ENCODE measurements at regions not wholly inside any gene's neighbourhood (a gene's known extent, or its start where the extent isn't known, plus 50 kb on each side); places are given as distances from the start of the nearest gene placed in this dataset.

DNA sequence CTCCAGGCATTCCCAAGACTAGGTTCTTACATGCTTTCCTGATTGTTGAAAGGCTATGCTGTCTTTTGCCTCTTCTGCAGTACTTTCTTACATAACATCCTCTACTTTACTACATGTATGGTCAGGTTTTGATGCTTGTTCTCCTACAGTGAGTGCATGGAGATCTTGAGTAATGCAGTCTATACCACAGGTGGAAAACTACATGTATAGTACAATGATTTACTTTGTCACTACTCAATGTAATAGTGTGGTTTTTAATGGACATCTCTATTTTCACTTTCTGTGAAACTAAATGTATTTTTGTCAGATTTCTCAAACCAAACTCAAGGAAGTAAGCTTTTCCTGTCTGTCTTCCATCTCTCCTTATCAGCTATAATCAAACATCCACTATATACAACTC lies 657.0 kb downstream of the TUSC7 start:
- H3K36me3 ChIP-seq (ENCODE audit: control insufficient read depth, insufficient read depth, low read length): no peaks in the 10 kb centered on the region
- no peak overlapping the region for H3K4me3 ChIP-seq
- H3K4me1 ChIP-seq (replicated peaks in 1 of 2; ENCODE audit: control insufficient read depth in 2 of 2, insufficient read depth in 2 of 2, low read length in 2 of 2): no peaks in the 10 kb centered on the region
- H3K27me3 ChIP-seq (ENCODE audit: control insufficient read depth in 2 of 2, insufficient read depth in 2 of 2, low read length in 2 of 2): no peaks in the 10 kb centered on the region
- H2AFZ ChIP-seq (ENCODE audit: low read depth, low read length): no peak overlapping the region
- in situ Hi-C loops (cut with MboI): no loop called here
- H3K9me3 ChIP-seq (replicated peaks; ENCODE audit: control insufficient read depth, insufficient read depth, low read depth, low read length): no peaks in the 10 kb centered on the region
- FAIRE-seq (no peak), DNase-seq (ENCODE audit: extremely low read depth in 1 of 4, low spot score in 3 of 4) (no peak), ATAC-seq (no peak)
- H3K4me2 ChIP-seq (ENCODE audit: insufficient read depth, low read length): no peak overlapping the region
- intact Hi-C loops (cut with micrococcal nuclease): no loop called here
- H3K9ac ChIP-seq (ENCODE audit: insufficient read depth in 1 of 2, low read depth in 2 of 2, low read length in 2 of 2): no peak overlapping the region
- no TSS peak for BruUV-seq (replicated peaks)
- TF ChIP-seq MEF2D (tag; conservative IDR thresholded peaks at IDR 0.05; ENCODE audit: low read depth) (no peak), RBM15 (IDR thresholded peaks at IDR 0.05; ENCODE audit: insufficient read depth, low read length) (no peak)
- H3K79me2 ChIP-seq (ENCODE audit: control insufficient read depth, insufficient read depth, low read length): no peaks in the 10 kb centered on the region
- no peak overlapping the region for H3K27ac ChIP-seq (ENCODE audit: extremely low read depth, low read depth, low read length)
- ChIA-PET CTCF (ENCODE audit: low intra/inter-chr PET ratio) (no interaction called here), POLR2A (no interaction called here)
- H3K9me1 ChIP-seq (ENCODE audit: control insufficient read depth, insufficient read depth, low read length): no peaks in the 10 kb centered on the region
- no peaks in the 10 kb centered on the region for H4K20me1 ChIP-seq (replicated peaks; ENCODE audit: control insufficient read depth, insufficient read depth, low read length)

DNA sequence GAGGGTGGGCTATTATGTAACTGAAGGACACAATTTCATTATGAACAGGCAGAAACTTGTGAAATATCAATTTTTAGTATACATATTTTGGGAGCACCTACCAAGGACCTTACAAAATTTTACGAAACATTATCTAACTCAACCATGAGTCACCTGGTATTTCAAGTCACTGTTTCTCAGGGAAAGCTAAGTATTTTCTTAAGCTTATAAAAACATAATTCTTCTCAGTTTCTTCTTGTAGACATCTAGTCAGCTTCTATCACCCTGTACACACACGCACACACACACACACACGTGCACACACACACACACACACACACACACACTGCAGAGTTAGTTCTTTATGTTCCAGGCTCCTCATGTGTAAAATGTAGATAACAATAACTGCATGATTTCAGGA lies 658.3 kb downstream of the TUSC7 start:
- Histone ChIP-seq H3K4me3 (no peak overlapping the region), H3K27me3 (ENCODE audit: control insufficient read depth in 2 of 2, insufficient read depth in 2 of 2, low read length in 2 of 2) (no peaks in the 10 kb centered on the region), H4K20me1 (replicated peaks; ENCODE audit: control insufficient read depth, insufficient read depth, low read length) (no peaks in the 10 kb centered on the region), H3K4me2 (ENCODE audit: insufficient read depth, low read length) (no peak overlapping the region), H3K9me1 (ENCODE audit: control insufficient read depth, insufficient read depth, low read length) (no peaks in the 10 kb centered on the region), H3K9me3 (replicated peaks; ENCODE audit: control insufficient read depth, insufficient read depth, low read depth, low read length) (no peaks in the 10 kb centered on the region), H3K27ac (ENCODE audit: extremely low read depth, low read depth, low read length) (no peak overlapping the region), H3K79me2 (ENCODE audit: control insufficient read depth, insufficient read depth, low read length) (no peaks in the 10 kb centered on the region), H2AFZ (ENCODE audit: low read depth, low read length) (no peak overlapping the region), H3K4me1 (replicated peaks in 1 of 2; ENCODE audit: control insufficient read depth in 2 of 2, insufficient read depth in 2 of 2, low read length in 2 of 2) (no peaks in the 10 kb centered on the region), H3K9ac (ENCODE audit: insufficient read depth in 1 of 2, low read depth in 2 of 2, low read length in 2 of 2) (no peak overlapping the region), H3K36me3 (ENCODE audit: control insufficient read depth, insufficient read depth, low read length) (no peaks in the 10 kb centered on the region)
- FAIRE-seq (no peak), DNase-seq (ENCODE audit: extremely low read depth in 1 of 4, low spot score in 3 of 4) (no peak), ATAC-seq (no peak)
- 0% methylated on average over 3 of the region's 3 CpGs for WGBS (ENCODE audit: insufficient coverage, low coverage, missing lambda C conversion rate)
- POLR2A ChIA-PET: no interaction called here
- CTCF ChIA-PET (ENCODE audit: low intra/inter-chr PET ratio): no interaction called here
- in situ Hi-C loops (cut with MboI) (no loop called here), intact Hi-C loops (cut with micrococcal nuclease) (no loop called here)
- no TSS peak for BruUV-seq (replicated peaks)
- no peak for TF ChIP-seq ZSCAN32 (CRISPR knock-in tag; IDR thresholded peaks at IDR 0.05)
- no peak for TF ChIP-seq ZNF77 (CRISPR knock-in tag; IDR thresholded peaks at IDR 0.05)
- TF ChIP-seq ZNF274 (IDR thresholded peaks at IDR 0.05; ENCODE audit: borderline replicate concordance, low read depth, low read length): no peak
- no peak for TF ChIP-seq ZNF324 (CRISPR knock-in tag; IDR thresholded peaks at IDR 0.05)
- no peak for TF ChIP-seq ZNF668 (CRISPR knock-in tag; IDR thresholded peaks at IDR 0.05)
- TF ChIP-seq IFI16 (CRISPR knock-in tag; IDR thresholded peaks at IDR 0.05): no peak
- TF ChIP-seq, protein P1, sequence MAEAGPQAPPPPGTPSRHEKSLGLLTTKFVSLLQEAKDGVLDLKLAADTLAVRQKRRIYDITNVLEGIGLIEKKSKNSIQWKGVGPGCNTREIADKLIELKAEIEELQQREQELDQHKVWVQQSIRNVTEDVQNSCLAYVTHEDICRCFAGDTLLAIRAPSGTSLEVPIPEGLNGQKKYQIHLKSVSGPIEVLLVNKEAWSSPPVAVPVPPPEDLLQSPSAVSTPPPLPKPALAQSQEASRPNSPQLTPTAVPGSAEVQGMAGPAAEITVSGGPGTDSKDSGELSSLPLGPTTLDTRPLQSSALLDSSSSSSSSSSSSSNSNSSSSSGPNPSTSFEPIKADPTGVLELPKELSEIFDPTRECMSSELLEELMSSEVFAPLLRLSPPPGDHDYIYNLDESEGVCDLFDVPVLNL (CRISPR knock-in tag; IDR thresholded peaks at IDR 0.05; ENCODE audit: low read depth): no peak
- no peak for TF ChIP-seq ZNF583 (CRISPR knock-in tag; IDR thresholded peaks at IDR 0.05)
- TF ChIP-seq, protein P2, sequence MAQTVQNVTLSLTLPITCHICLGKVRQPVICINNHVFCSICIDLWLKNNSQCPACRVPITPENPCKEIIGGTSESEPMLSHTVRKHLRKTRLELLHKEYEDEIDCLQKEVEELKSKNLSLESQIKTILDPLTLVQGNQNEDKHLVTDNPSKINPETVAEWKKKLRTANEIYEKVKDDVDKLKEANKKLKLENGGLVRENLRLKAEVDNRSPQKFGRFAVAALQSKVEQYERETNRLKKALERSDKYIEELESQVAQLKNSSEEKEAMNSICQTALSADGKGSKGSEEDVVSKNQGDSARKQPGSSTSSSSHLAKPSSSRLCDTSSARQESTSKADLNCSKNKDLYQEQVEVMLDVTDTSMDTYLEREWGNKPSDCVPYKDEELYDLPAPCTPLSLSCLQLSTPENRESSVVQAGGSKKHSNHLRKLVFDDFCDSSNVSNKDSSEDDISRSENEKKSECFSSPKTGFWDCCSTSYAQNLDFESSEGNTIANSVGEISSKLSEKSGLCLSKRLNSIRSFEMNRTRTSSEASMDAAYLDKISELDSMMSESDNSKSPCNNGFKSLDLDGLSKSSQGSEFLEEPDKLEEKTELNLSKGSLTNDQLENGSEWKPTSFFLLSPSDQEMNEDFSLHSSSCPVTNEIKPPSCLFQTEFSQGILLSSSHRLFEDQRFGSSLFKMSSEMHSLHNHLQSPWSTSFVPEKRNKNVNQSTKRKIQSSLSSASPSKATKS (CRISPR knock-in tag; IDR thresholded peaks at IDR 0.05): no peak
- TF ChIP-seq, protein P3, sequence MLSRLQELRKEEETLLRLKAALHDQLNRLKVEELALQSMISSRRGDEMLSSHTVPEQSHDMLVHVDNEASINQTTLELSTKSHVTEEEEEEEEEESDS (CRISPR knock-in tag; IDR thresholded peaks at IDR 0.05): no peak
- TF ChIP-seq ZNF408 (CRISPR knock-in tag; IDR thresholded peaks at IDR 0.05; ENCODE audit: low read depth): no peak
- no peak for TF ChIP-seq ZKSCAN1 (IDR thresholded peaks at IDR 0.05; ENCODE audit: low read depth, low read length)
- TF ChIP-seq XRCC4 (IDR thresholded peaks at IDR 0.05; ENCODE audit: extremely low read depth, insufficient read depth, insufficient read length): no peak
- no peak for TF ChIP-seq HDAC6 (IDR thresholded peaks at IDR 0.05; ENCODE audit: low read depth, low read length)
- no peak for TF ChIP-seq ZNF212 (CRISPR knock-in tag; IDR thresholded peaks at IDR 0.05)

Data from K562 (cell line).